Ascending aorta (tissue), 2 donors: ENCODE measurements at regions not wholly inside any gene's neighbourhood (a gene's known extent, or its start where the extent isn't known, plus 50 kb on each side); places are given as distances from the start of the nearest gene placed in this dataset.

Experiments
- DNase-seq, 2 donors: peaks; one replicate each; pipeline ENCODE4 v3.0.0-alpha.2; 2019; ENCODE audit warnings: low spot score in 2 of 2
- H3K27ac ChIP-seq, 2 donors: fragments of 200-600 bp; sonication (generic); one replicate each; pipeline ENCODE4 v1.5.1; 2016 to 2017; ENCODE audit warnings: mild to moderate bottlenecking in 1 of 2
- H3K27me3 ChIP-seq: fragments of 200-600 bp; sonication (generic); one replicate; pipeline ENCODE4 v1.5.1; 2017
- H3K36me3 ChIP-seq, 2 donors: fragments of 200-600 bp; sonication (generic); one replicate each; pipeline ENCODE4 v1.5.1; 2016
- H3K4me1 ChIP-seq, 2 donors: fragments of 200-600 bp; sonication (generic); one replicate each; pipeline ENCODE4 v1.5.1; 2016 to 2017; ENCODE audit warnings: mild to moderate bottlenecking in 1 of 2
- H3K4me3 ChIP-seq, 2 donors: fragments of 200-600 bp; sonication (generic); one replicate each; pipeline ENCODE4 v1.5.1; 2016 to 2017; ENCODE audit warnings: mild to moderate bottlenecking in 1 of 2
- H3K9me3 ChIP-seq, 2 donors: fragments of 200-600 bp; sonication (generic); one replicate each; pipeline ENCODE4 v1.5.1; 2016
- intact Hi-C: fragments of 100-400 bp; cut with DNase I; formaldehyde crosslinking; loops from one replicate; pipeline ENCODE4 v1.15.1; 2023
- TF ChIP-seq, protein P1 (sequence below), 3 experiments: fragments of 200-600 bp in 2 of 3; fragments of 450-650 bp in 1 of 3; sonication (generic) in 2 of 3; IDR thresholded peaks; one replicate each; pipeline ENCODE4 v1.5.1; 2016 to 2019; ENCODE audit warnings: antibody characterized with exemption in 3 of 3, mild to moderate bottlenecking in 1 of 3, moderate library complexity in 1 of 3

DNA sequence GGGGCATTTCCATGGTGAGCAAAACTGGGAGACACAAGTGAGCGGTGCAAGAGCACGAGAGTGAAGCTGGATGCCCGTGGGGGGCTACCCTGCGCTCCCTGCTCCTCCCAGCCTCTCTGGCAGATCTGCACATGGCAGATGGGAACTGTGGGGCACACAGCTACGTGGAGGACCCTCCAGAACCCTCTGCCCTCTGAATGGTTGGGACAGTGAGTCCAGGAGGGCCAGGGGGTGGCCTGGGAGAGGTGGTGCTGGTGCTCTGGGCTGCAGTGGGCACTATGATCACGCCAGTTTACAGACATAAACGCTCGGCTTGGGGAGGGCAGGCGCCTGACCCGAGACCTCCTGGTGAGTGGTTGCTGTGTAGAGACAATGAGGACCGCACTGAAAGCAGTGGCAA is 205.9 kb downstream of the CTTN start:
- no peak for DNase-seq
- no peak overlapping the region for H3K4me3 ChIP-seq
- no peaks in the 10 kb centered on the region for H3K4me1 ChIP-seq
- H3K27ac ChIP-seq, result no peak overlapping the region
- H3K36me3 ChIP-seq, result no peaks in the 10 kb centered on the region
- TF ChIP-seq, protein P1, sequence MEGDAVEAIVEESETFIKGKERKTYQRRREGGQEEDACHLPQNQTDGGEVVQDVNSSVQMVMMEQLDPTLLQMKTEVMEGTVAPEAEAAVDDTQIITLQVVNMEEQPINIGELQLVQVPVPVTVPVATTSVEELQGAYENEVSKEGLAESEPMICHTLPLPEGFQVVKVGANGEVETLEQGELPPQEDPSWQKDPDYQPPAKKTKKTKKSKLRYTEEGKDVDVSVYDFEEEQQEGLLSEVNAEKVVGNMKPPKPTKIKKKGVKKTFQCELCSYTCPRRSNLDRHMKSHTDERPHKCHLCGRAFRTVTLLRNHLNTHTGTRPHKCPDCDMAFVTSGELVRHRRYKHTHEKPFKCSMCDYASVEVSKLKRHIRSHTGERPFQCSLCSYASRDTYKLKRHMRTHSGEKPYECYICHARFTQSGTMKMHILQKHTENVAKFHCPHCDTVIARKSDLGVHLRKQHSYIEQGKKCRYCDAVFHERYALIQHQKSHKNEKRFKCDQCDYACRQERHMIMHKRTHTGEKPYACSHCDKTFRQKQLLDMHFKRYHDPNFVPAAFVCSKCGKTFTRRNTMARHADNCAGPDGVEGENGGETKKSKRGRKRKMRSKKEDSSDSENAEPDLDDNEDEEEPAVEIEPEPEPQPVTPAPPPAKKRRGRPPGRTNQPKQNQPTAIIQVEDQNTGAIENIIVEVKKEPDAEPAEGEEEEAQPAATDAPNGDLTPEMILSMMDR (IDR thresholded peaks at IDR 0.05), result no peak
- H3K9me3 ChIP-seq, result no peaks in the 10 kb centered on the region
- intact Hi-C loops, result no loop called here
- no peaks in the 10 kb centered on the region for H3K27me3 ChIP-seq

DNA sequence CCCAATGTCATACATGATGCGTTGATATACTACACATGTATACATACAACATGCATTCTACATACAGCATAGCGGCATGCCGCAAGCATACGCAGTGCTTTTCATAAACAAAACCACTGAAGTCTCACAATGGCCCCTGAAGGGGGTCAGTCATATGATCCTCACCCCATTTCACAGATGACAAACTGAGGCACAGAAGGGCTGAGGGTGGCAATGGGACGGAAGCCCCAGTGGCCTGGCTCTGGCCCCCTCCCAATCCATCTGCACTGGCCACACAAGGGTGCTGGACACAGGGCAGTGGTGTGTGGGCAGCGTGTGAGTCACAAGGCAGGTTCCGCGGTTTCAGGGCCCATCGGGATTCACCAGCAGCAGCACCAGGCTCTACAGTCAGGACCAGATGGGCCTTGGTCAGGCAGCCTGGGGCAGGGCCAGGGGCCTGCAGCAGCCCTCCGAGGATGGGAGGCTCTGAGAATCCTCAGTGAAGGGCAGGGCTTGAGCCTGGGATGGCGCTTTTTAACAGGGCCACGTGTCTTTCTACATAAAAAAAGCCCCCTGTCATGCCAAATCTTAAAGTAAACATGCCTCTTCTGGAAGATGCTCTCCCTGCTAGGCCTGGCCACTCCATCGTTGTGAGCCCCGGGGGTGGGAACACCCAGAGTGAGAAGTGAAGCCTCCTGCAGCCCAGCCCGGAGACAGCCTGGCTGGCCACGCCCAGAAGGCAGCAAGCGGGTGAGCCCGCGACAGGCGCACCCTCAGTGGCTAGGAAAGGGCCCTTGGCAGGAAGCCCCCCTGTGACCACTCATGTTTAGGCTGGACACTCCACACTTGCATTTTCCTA is 206.5 kb downstream of the CTTN start:
- no peaks in the 10 kb centered on the region for H3K27me3 ChIP-seq
- intact Hi-C loops, result no loop called here
- H3K27ac ChIP-seq, result no peak overlapping the region
- DNase-seq, result no peak
- no peak overlapping the region for H3K4me3 ChIP-seq
- TF ChIP-seq, protein P1 (IDR thresholded peaks at IDR 0.05), result no peak
- H3K4me1 ChIP-seq, result no peaks in the 10 kb centered on the region
- H3K36me3 ChIP-seq, result no peaks in the 10 kb centered on the region
- H3K9me3 ChIP-seq, result no peaks in the 10 kb centered on the region

DNA sequence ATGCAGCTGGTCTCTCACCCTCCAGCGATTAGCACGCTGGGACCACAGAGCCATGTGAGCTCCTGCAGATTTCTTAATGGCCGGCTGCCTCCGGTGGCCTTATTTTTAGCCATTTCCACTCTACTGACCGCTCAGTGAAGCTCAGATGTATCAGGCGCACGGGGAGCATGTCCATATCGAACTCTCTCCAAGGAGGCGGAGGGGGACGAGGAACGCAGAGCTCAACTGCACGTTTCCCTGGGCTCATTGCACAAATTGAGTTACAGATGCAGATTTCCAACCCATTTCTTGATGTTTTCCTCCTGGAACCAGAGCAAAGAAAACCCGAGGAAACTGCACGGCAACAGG is 207.1 kb downstream of the CTTN start:
- Histone ChIP-seq H3K9me3 (no peaks in the 10 kb centered on the region), H3K36me3 (no peaks in the 10 kb centered on the region), H3K4me3 (no peak overlapping the region), H3K27ac (no peak overlapping the region), H3K27me3 (no peaks in the 10 kb centered on the region), H3K4me1 (no peaks in the 10 kb centered on the region)
- DNase-seq, result no peak
- TF ChIP-seq, protein P1 (IDR thresholded peaks at IDR 0.05), result no peak
- intact Hi-C loops, result no loop called here

DNA sequence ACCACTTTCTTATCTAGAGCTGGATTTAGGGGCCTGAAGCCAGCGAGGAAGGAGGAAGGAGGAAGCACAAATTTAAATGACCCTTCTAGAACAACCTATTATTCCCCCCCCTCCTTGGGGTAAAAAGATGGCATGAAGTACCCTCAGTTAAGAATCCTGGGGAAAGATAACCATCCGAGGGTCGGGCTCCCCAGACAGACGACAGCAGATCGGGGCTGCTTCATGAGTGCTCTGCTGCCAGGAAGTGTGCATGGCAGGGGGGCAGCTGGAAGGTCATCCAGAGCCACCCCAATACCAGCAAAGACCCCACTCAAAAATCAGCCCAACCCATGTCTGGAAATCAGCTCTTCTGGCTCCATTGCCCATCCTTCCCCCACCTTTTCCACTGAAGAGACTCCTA is 207.5 kb downstream of the CTTN start:
- Histone ChIP-seq H3K27me3 (no peaks in the 10 kb centered on the region), H3K4me1 (no peaks in the 10 kb centered on the region), H3K9me3 (no peaks in the 10 kb centered on the region), H3K27ac (no peak overlapping the region), H3K36me3 (no peaks in the 10 kb centered on the region), H3K4me3 (no peak overlapping the region)
- TF ChIP-seq, protein P1 (IDR thresholded peaks at IDR 0.05), result no peak
- intact Hi-C loops, result no loop called here
- no peak for DNase-seq

DNA sequence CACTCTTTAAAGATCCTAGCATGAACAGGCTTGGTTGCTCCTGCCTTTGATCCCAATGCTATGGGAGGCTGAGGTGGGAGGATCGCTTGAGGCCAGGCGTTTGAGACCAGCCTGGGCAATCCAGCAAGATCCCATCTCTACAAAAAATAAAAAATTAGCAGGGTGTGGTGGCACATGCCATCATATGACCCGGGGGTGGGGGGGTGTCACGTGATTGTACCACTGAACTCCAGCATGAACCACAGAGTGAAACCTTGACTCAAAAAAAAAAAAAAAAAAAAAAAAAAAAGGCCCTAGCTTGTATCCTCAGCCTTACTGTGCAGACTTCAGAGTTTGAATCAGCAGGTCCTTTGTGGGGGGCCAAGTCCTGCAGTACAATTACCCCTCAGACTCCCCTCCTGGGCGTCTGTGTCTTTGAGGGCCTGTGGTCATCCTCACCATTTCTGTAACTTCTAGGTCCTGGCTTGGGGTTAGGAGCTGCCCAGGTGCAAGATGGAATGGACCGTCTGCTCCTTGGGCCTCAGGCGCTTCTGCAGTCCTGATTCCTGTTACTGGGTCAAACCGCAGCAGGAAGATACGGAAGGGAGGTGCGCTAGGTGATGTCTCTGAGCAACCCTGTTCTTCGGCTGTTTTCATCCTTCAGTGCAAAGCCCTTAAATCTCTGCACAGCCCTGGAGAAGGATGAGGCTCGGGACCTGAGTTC is 208.1 kb downstream of the CTTN start:
- H3K27ac ChIP-seq, result no peak overlapping the region
- intact Hi-C loops, result no loop called here
- DNase-seq, result no peak
- no peak overlapping the region for H3K4me3 ChIP-seq
- no peaks in the 10 kb centered on the region for H3K4me1 ChIP-seq
- TF ChIP-seq, protein P1 (IDR thresholded peaks at IDR 0.05), result no peak
- no peaks in the 10 kb centered on the region for H3K9me3 ChIP-seq
- H3K27me3 ChIP-seq, result no peaks in the 10 kb centered on the region
- no peaks in the 10 kb centered on the region for H3K36me3 ChIP-seq
